ENCODE measurements at regions not wholly inside any gene's neighbourhood (a gene's known extent, or its start where the extent isn't known, plus 50 kb on each side); places are given as distances from the start of the nearest gene placed in this dataset.
"Not testable (repeated sequence)": the region's sequence is repeated elsewhere in the genome, so short reads cannot be mapped to it uniquely, and the experiment has no call there.

DNA sequence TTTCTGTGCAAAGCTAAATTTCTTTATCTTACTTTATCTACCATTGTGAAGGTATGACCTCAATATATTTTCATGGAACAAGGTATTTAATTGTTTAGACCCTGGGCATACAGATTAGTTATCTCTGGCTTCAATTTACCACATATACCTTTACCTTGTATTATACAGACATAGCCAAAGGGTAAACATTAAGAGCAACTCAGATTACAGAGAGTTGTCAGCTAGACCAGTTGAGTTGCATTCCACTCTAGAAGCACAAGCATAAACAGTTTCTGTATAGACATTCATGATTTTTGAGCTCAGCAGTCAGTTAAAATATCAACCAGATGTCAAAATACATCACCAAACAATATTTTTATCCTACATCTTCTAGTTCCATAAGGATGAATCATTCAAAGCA is 857.3 kb upstream of the ZWINT start:
- DNase-seq = no peak

DNA sequence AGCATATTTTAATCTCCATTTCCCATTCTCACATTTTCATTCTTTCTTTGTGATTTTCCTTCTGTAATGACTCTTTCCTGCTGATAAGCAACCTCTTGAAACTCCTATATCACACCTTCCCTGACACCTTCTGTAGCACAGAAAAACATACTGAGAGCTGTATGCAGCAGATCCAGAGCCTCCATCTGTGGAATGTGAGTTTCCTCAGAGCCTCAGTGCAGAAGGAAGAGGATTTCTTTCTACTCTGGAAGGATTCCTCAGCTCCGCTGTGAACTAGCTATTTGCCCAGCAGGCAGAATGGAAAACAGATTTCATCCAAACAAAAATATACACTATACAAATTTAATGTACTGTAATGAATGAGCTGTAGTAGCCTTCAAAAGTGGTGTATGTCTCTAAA is 841.3 kb upstream of the ZWINT start:
- no peak for DNase-seq

DNA sequence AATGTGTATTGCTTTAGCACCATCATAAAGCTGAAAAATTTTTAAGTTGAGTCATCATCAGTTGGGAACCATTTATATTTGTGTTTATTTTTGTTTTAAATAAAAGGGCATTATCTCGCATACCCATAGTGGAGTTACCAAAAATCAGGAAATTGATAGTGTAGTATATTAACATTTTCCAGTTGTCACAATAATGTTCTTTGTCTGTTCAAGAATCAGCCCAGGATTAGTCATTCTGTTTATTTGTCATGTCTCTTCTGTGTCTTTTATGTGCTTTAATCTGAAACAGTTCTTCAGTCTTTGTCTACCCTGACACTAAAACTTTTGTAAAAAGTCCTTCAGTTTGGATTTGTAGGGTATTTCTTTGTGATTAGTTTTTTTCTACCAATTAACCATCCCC is 827.8 kb upstream of the ZWINT start:
- DNase-seq = no peak

DNA sequence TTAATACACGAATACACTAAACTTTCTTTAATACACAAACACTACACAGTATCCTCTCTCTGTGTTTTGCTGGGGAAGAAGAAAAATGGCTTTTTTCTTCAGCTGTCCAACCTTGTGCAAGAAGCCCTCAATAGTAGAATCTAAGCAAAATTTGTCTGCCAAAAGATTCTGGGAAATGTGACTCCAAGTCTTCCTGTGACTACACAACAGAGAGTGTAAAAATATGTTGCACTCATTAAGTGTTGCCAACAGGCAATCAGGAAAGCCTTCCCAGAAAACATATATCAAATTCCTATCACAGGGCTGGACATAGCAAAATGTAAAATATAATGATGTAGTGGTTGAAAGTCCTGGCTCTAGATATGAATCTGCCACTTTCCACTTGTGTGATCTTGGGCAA is 825.1 kb upstream of the ZWINT start:
- DNase-seq = no peak

DNA sequence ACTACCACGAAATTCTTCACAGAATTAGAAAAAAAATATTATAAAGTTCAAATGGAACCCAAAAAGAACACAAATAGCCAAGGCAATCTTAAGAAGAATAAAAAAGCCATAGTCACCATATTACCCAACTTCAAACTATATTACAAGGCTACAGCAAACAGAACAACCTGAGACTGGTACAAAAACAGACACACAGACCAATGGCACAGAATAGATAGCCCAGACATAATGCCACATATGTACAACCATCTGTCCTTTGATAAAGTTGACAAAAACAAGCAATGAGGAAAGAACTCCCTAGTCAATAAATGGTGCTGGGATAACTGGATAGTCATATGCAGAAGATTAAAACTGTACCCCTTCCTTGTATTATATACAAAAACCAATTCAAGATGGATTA is 808.5 kb upstream of the ZWINT start:
- DNase-seq = no peak

DNA sequence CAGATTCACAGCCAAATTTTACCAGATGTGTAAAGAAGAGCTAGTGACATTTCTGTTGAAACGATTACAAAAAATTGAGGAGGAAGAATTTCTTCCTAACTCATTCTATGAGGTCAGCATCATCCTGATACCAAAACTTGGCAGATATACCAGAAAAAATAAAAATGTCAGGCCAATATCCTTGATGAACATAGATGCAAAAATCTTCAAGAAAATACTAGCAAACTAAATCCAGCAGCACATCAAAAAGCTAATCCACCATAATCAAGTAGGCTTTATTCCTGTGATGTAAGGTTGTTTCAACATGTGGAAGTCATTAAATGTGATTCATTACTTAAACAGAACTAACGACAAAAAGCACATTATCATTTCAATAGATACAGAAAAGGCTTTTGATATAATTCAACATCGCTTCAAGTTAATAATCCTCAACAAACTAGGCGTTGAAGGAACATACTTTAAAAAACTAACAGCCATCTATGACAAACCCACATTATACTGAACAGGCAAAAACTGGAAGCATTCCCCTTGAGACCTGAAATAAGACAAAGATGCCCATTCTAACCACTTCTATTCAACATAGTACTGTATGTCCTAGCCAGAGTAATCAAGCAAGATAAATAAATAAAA is 807.7 kb upstream of the ZWINT start:
- DNase-seq = no peak

DNA sequence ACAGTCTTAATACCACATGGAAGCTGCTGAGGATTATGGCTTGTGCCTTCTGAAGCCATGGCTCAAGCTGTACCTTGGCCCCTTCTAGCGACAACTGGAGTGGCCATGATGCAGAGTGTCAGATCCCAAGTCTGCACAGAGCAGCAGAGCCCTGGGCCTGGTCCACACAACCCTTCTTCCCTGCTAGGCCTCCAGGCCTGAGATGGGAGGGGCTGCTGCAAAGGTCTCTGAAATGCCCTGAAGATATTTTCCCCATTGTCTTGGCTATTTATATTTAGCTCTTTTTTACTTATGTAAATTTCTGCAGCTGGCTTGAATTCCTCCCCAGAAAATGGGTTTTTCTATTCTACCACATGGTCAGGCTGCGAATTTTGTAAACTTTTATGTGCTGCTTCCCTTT is 804.6 kb upstream of the ZWINT start:
- no peak for DNase-seq

DNA sequence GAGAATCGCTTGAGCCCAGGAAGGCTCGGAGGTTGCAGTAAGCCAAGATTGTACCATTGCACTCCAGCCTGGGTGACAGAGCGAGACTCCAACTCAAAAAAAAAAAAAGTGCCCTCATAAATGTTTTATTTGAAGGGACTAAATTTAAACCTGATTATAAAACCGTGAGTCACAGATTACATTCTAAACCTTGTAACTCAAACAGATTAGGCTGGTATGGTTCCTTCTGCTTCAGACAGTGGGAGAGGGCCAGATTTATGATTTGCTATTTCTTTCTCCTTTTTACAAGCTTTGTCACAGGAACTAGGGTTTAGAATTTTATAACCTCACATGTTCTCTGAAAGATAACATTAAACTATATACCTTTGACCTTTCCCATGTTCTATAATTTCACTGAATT is 801.2 kb upstream of the ZWINT start:
- DNase-seq = no peak

DNA sequence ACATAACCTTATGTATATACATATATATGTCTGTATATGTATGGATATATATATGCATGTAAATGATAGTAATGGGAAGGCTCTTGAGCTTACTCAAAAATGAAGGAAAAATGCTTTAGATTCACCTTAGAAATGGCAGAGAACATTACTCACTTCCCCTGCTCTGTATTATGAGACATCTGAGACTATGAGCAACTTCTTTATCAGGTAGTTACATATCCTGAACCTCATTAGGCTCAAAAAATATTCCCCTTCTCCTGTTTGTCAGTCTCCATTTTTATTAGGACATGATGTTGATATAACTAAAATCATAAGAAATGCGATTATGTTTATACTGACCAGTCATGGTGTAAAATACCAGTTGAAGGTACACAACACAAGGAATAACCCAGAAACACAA is 800.1 kb upstream of the ZWINT start:
- no peak for DNase-seq

DNA sequence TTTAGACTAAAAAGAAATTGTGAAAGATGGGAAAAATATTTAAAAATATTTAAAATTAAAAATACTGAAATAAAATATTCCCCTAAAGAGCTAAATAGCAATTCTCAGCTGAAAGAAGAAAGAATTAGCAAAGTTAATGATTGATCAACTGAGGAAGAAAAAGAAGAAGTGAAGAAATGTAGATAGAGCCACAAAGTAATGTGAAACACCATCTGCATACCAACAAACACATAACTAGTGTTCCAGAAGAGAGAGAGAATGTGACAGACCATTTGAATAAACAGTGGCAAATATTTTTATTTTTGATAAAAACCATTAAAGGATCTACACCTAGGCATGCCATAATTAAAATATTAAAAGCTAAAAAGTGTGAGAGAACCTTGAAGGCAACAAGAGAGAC is 784.5 kb upstream of the ZWINT start:
- DNase-seq = no peak

DNA sequence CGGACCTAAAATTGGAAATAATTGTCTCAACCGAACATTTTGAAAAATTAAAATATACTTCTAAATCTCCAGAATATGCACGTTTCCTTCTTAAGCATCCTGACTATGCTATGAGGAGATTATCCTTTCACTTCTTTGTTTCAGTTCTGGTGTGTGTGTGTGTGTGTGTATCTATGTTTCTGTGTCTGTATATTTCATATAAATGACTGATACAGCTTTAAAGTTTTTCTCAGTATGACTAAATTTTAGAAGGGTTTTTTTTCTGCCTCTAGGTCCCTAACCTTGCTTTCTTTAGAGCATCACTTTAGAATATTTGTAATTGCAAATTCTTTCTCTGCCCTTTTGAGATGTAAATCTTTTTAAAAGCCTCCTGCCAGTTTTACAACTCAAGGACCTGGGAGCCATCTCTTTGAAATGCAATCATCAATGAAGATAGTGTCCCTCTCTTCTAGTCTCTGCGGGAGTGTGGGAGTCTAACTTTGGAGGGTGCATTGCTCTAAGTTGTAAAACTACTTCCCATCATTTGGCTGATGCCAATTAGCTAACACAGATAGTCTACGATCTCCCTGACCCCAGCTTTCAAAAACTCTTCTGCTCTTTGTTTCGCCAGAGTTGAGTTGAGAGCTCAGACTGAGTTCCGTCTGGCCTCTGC is 782.0 kb upstream of the ZWINT start:
- no peak for DNase-seq

DNA sequence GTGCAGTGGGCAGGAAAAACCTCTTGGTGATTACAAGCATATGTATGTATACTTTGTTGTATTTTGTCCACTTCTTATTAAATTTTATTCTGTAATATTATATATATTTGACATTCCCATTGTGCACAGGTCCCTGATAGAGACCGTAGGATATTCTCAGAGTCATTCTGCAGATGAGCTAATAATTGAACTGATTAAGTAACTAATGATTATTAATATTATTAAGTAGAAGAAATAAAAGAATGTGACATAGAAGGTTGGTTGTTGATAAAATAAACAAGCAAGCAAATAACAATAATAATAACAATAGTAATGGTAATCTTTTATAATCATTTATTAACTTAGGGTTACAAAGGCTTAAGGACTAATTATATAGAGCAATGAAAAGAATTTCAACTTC is 780.6 kb upstream of the ZWINT start:
- DNase-seq = no peak

DNA sequence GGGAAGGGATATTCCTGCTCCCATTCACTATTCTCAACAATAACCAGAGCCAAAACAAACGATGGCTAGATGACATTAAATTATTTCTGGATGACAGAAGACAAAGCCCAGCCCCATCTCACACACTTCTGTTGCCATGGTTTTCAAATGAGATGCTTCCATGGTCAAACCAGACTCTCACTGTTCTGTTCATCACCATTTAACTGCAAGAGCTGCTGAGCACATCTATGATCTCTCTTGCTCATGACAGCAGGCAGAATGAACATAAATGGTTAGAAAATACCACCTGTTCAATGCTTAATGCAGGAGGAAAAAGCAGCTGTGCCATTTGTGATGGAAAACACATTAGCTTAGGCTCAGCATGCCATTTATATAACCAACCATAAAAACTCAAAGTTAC is 758.6 kb upstream of the ZWINT start:
- no peak for DNase-seq

DNA sequence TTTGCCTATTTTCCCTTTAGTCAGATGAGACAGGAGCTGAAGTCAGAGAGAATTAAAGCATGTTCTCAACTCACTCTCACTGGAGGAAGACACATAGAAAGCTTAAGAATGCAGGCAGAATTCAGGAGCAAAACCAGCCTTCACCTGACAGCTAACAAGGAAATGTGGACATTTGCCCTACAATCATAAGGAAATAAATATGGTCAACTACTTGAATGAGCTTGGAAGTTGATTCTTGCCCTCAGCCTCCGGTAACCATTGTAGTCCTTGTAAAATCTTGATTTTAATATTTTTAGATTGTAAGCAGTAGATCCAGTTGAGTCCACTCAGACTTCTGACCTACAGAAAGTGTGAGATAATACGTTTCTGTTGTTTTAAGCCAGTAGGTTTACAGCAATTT is 752.5 kb upstream of the ZWINT start:
- DNase-seq = no peak

DNA sequence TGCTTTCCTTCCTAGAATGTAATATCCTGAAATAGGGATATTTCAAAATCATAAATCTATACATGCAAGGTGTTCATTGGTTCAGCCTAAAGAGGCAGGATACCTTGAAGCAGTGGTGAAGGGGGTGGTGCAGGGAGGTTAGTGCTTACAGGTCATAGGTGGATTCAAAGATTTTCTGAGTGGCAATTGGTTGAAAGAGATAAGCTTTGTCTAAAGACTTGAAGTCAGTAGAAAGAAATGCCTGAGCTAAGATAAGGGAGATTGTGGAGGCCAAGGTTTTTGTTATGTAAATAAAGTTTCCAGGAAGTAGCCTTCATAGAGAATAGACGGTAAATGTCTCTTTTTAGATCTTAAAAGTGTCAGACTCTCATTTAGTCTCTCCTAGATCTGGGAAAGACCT is 741.2 kb upstream of the ZWINT start:
- DNase-seq = no peak

DNA sequence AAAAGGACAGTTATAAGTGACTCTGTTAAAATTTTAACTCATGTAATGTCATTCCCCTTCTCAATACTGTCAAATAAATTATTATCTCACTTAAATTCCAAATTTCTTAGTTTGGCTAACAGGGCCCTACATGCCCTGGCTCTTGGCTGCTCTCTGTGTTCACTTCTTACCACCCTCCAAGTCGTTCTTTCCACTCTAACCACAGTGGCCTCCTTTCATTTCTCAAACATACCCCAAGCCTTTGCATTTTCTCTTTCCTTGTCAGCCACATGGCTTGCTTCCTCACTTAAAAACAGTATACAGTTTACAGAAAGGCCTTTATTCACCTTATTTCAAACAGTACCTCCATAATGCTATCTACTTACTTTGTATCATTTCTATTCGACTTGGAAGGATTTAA is 737.1 kb upstream of the ZWINT start:
- DNase-seq = no peak

DNA sequence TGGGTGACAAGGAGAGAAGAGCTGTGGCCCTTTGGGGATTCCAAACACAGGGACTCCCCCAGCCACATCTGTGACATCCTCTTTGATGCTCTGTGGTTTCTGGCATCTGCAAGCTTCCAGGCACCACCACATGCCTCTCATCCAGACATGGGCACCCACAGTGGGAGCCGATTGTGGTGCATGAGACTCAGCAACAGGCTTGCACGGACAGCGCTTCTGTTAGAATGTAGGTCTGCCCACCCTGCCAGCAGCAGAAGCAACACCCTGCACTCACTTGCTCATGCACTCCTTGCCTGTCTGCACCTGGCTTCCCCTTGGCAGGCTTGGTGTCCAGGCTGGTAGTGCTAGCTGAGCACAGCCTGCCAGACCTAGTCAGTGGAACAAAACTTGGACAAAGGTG is 735.0 kb upstream of the ZWINT start:
- no peak for DNase-seq

DNA sequence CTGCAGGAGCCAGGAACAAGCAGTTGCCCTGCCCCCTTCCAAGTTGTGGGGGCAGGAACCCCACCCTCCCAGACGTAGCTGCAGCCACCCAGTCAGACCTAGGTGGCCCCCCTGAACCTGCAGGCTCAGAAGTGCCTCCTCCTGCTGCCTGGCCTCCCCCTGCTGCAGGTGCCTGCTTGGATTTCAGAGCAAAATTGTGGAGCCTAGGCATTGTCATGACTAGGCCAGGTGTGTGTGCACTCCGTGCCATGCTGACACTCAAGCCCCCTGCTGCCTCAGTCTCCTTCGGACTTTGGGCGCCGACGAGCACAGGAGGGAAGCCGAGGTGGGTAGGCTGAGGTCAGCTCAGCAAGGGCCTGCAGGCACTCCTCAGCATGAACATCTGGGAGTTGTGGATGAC is 733.9 kb upstream of the ZWINT start:
- DNase-seq = no peak

DNA sequence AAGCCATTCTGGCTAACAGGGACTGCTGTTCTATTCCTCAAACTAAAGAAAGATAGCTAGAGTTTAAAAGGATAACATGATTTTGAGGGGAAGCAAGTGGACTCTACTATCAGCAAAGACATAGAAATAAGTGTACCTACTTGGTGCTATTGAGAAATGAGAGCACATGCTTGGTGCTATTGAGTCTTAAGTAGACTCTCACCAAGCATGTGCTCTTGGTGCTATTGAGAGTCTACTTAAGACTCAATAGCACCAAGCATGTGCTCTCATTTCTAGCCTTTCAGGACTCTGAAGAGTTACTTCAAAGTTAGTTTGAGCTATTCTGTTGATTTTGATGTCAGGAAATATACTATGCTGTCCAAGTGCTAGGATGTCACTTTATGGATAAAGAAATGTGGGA is 733.0 kb upstream of the ZWINT start:
- no peak for DNase-seq

DNA sequence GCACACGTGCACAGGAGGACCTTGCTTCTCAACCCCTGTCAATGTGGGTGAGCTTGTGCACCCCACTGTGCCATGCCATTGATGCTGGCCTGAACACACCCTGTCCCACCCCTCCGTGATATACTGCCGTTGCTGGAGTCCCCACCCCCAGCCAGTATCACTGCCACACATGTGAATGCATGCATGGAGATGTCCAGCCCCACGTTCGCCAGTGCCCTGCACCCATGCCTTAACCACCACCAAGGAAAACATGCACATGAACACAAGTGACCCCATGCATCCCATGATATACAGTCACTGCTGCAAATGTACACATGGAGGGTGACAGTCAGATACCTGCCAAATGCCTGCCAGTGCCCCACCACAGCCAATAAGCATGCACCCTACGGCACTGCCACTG is 692.5 kb upstream of the ZWINT start:
- DNase-seq = no peak

DNA sequence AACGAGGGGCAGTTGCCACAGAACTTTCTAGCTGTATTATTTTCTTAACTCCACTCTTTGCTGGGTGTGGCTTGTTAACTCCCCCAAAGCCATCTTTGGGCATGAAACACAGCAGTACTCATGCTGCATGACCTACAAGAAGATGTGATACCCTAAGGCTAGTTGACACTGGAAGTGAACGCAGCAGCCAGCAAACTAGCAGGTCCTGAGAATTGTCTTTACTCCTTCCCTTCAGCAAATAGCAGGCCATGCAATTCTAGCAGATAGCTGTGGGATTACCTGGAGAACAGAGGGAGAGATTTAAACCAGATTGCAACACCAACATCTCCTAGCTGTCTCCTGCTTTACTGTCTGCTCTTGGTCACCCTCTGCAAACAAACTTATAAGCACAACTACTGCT is 688.0 kb upstream of the ZWINT start:
- DNase-seq = no peak

DNA sequence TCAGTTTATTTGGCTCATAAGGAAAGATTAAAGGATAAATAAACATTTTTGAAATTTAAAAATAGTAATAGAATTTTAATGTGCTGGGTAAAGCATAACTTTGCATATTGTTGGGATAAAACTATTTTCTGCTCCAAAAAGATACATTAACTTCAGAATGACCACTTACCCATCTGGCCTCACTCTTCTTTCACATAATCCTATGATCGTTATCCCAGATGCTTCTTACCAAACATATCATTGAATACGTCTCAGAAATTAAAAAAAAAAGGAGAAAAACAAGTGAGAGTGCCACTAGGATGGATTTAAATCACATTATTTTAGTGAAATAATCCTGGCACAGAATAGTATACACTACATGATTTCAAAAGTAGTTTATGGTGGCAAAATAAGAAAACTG is 677.5 kb upstream of the ZWINT start:
- DNase-seq = no peak

DNA sequence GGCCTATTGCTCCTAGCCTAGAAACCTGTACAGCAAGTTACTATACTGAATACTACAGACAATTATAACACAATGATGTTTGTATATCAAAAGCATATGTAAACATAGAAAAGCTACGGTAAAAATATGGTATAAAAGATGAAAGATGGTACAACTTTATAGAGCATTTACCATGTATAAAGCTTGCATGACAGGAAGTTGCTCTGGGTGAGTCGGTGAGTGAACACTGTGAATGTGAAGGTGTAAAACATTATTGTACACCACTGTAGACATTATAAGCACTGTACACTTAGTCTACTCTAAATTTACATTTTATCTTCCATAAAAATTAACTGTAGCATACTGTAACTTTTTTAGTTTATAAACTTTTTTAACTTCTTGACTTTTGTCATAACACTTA is 674.3 kb upstream of the ZWINT start:
- no peak for DNase-seq

DNA sequence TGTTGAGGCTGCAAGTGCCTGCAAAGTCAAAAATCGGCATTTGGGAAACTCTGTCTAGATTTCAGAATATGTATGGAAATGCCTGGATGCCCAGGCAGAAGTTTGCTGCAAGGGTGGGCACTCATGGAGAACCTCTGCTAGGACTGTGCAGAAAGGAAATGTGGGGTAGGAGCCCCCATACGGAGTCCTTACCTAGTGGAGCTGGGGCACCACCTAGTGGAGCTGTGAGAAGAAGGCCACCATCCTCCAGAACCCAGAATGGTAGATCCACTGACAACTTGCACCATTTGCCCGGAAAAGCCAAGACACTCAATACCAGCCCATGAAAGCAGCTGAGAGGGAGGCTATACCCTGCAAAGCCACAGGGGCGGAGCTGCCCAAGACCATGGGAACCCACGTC is 671.2 kb upstream of the ZWINT start:
- DNase-seq = not testable (repeated sequence)
